ENCODE measurements at regions not wholly inside any gene's neighbourhood (a gene's known extent, or its start where the extent isn't known, plus 50 kb on each side); places are given as distances from the start of the nearest gene placed in this dataset.

GRCh38 chr1:38375035-38375434, 328.4 kb upstream of the POU3F1 start:
- DNase-seq (ENCODE audit: low read depth) (no peak), FAIRE-seq (peak; percentile 68)
- Histone ChIP-seq H3K36me3 (ENCODE audit: control insufficient read depth, insufficient read depth, low read length) (no peaks in the 10 kb centered on the region), H3K4me3 (ENCODE audit: low read depth, low read length) (no peak overlapping the region), H3K27me3 (ENCODE audit: control insufficient read depth, insufficient read depth, low read length) (no peaks in the 10 kb centered on the region)
- no peak for TF ChIP-seq CTCF (IDR thresholded peaks at IDR 0.05; ENCODE audit: insufficient read depth, low read length, severe bottlenecking)

GRCh38 chr1:38371505-38371844, 324.9 kb upstream of the POU3F1 start:
- no peaks in the 10 kb centered on the region for H3K36me3 ChIP-seq (ENCODE audit: control insufficient read depth, insufficient read depth, low read length)
- no peak for TF ChIP-seq CTCF (IDR thresholded peaks at IDR 0.05; ENCODE audit: insufficient read depth, low read length, severe bottlenecking)
- no peak overlapping the region for H3K4me3 ChIP-seq (ENCODE audit: low read depth, low read length)
- no peak for DNase-seq (ENCODE audit: low read depth)
- no peaks in the 10 kb centered on the region for H3K27me3 ChIP-seq (ENCODE audit: control insufficient read depth, insufficient read depth, low read length)
- FAIRE-seq = no peak

GRCh38 chr1:38370716-38371504, 324.3 kb upstream of the POU3F1 start:
- TF ChIP-seq CTCF (IDR thresholded peaks at IDR 0.05; ENCODE audit: insufficient read depth, low read length, severe bottlenecking) = no peak
- DNase-seq (ENCODE audit: low read depth) (no peak), FAIRE-seq (no peak)
- Histone ChIP-seq H3K4me3 (ENCODE audit: low read depth, low read length) (no peak overlapping the region), H3K27me3 (ENCODE audit: control insufficient read depth, insufficient read depth, low read length) (no peaks in the 10 kb centered on the region), H3K36me3 (ENCODE audit: control insufficient read depth, insufficient read depth, low read length) (no peaks in the 10 kb centered on the region)

- FAIRE-seq (no peak), DNase-seq (ENCODE audit: low read depth) (no peak)
- Histone ChIP-seq H3K36me3 (ENCODE audit: control insufficient read depth, insufficient read depth, low read length) (no peaks in the 10 kb centered on the region), H3K4me3 (ENCODE audit: low read depth, low read length) (no peak overlapping the region), H3K27me3 (ENCODE audit: control insufficient read depth, insufficient read depth, low read length) (no peaks in the 10 kb centered on the region)
- no peak for TF ChIP-seq CTCF (IDR thresholded peaks at IDR 0.05; ENCODE audit: insufficient read depth, low read length, severe bottlenecking)
These were observed 318.6 kb upstream of the POU3F1 start for GRCh38 chr1:38365242-38365641.

- DNase-seq (ENCODE audit: low read depth) = no peak
- no peak for FAIRE-seq
- no peak overlapping the region for H3K4me3 ChIP-seq (ENCODE audit: low read depth, low read length)
- H3K27me3 ChIP-seq (ENCODE audit: control insufficient read depth, insufficient read depth, low read length) = no peaks in the 10 kb centered on the region
- TF ChIP-seq CTCF (IDR thresholded peaks at IDR 0.05; ENCODE audit: insufficient read depth, low read length, severe bottlenecking) = no peak
- no peaks in the 10 kb centered on the region for H3K36me3 ChIP-seq (ENCODE audit: control insufficient read depth, insufficient read depth, low read length)
These were observed 315.0 kb upstream of the POU3F1 start for GRCh38 chr1:38361566-38361965.

GRCh38 chr1:38360807-38361206, 314.2 kb upstream of the POU3F1 start:
- FAIRE-seq (no peak), DNase-seq (ENCODE audit: low read depth) (no peak)
- Histone ChIP-seq H3K36me3 (ENCODE audit: control insufficient read depth, insufficient read depth, low read length) (no peaks in the 10 kb centered on the region), H3K4me3 (ENCODE audit: low read depth, low read length) (no peak overlapping the region), H3K27me3 (ENCODE audit: control insufficient read depth, insufficient read depth, low read length) (no peaks in the 10 kb centered on the region)
- TF ChIP-seq CTCF (IDR thresholded peaks at IDR 0.05; ENCODE audit: insufficient read depth, low read length, severe bottlenecking) = no peak
